ENCODE measurements at regions not wholly inside any gene's neighbourhood (a gene's known extent, or its start where the extent isn't known, plus 50 kb on each side); places are given as distances from the start of the nearest gene placed in this dataset.

GRCh38 chr14:26929361-26929760, 331.5 kb upstream of the NOVA1 start:
- Histone ChIP-seq H3K36me3 (ENCODE audit: control insufficient read depth in 2 of 2, insufficient read depth in 1 of 2, low read length in 2 of 2) (no peaks in the 10 kb centered on the region), H3K9me3 (ENCODE audit: control insufficient read depth, insufficient read depth, low read depth, low read length) (no peaks in the 10 kb centered on the region), H3K4me3 (ENCODE audit: low read depth, low read length) (no peak overlapping the region), H3K27ac (ENCODE audit: extremely low read depth, low read depth, low read length) (no peak overlapping the region), H3K4me1 (ENCODE audit: control insufficient read depth, insufficient read depth, low read length) (no peaks in the 10 kb centered on the region)
- ChIA-PET CTCF (no interaction called here), POLR2A (no interaction called here)
- TF ChIP-seq ZBTB10 (tag by site-specific recombination; IDR thresholded peaks at IDR 0.05) (no peak), ZSCAN5A (tag by site-specific recombination; IDR thresholded peaks at IDR 0.05) (no peak)
- TF ChIP-seq, protein P1, sequence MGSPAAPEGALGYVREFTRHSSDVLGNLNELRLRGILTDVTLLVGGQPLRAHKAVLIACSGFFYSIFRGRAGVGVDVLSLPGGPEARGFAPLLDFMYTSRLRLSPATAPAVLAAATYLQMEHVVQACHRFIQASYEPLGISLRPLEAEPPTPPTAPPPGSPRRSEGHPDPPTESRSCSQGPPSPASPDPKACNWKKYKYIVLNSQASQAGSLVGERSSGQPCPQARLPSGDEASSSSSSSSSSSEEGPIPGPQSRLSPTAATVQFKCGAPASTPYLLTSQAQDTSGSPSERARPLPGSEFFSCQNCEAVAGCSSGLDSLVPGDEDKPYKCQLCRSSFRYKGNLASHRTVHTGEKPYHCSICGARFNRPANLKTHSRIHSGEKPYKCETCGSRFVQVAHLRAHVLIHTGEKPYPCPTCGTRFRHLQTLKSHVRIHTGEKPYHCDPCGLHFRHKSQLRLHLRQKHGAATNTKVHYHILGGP (tag by site-specific recombination; IDR thresholded peaks at IDR 0.05): no peak

GRCh38 chr14:26930576-26930975, 332.7 kb upstream of the NOVA1 start:
- Histone ChIP-seq H3K27ac (ENCODE audit: extremely low read depth, low read depth, low read length) (no peak overlapping the region), H3K4me3 (ENCODE audit: low read depth, low read length) (no peak overlapping the region), H3K36me3 (ENCODE audit: control insufficient read depth in 2 of 2, insufficient read depth in 1 of 2, low read length in 2 of 2) (no peaks in the 10 kb centered on the region), H3K9me3 (ENCODE audit: control insufficient read depth, insufficient read depth, low read depth, low read length) (no peaks in the 10 kb centered on the region), H3K4me1 (ENCODE audit: control insufficient read depth, insufficient read depth, low read length) (no peaks in the 10 kb centered on the region)
- POLR2A ChIA-PET: no interaction called here
- TF ChIP-seq SALL2 (tag by site-specific recombination; IDR thresholded peaks at IDR 0.05; ENCODE audit: borderline replicate concordance) (no peak), ZNF239 (tag by site-specific recombination; IDR thresholded peaks at IDR 0.05) (no peak), ZNF76 (tag by site-specific recombination; IDR thresholded peaks at IDR 0.05; ENCODE audit: borderline replicate concordance, low read depth) (no peak), ZNF792 (tag by site-specific recombination; IDR thresholded peaks at IDR 0.05) (no peak), ZNF658 (tag by site-specific recombination; IDR thresholded peaks at IDR 0.05) (no peak), ZNF423 (tag by site-specific recombination; IDR thresholded peaks at IDR 0.05) (no peak), ZNF777 (tag by site-specific recombination; IDR thresholded peaks at IDR 0.05; ENCODE audit: borderline replicate concordance) (no peak), ZNF335 (tag by site-specific recombination; conservative IDR thresholded peaks at IDR 0.05) (no peak), ZNF664 (tag by site-specific recombination; IDR thresholded peaks at IDR 0.05) (no peak)
- TF ChIP-seq, protein P2, sequence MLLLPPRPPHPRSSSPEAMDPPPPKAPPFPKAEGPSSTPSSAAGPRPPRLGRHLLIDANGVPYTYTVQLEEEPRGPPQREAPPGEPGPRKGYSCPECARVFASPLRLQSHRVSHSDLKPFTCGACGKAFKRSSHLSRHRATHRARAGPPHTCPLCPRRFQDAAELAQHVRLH (tag by site-specific recombination; IDR thresholded peaks at IDR 0.05): no peak
- CTCF ChIA-PET: no interaction called here

GRCh38 chr14:26932606-26933005, 334.8 kb upstream of the NOVA1 start:
- no peaks in the 10 kb centered on the region for H3K9me3 ChIP-seq (ENCODE audit: control insufficient read depth, insufficient read depth, low read depth, low read length)
- no peak for TF ChIP-seq ZBTB8A (tag by site-specific recombination; IDR thresholded peaks at IDR 0.05)
- TF ChIP-seq, protein P3, sequence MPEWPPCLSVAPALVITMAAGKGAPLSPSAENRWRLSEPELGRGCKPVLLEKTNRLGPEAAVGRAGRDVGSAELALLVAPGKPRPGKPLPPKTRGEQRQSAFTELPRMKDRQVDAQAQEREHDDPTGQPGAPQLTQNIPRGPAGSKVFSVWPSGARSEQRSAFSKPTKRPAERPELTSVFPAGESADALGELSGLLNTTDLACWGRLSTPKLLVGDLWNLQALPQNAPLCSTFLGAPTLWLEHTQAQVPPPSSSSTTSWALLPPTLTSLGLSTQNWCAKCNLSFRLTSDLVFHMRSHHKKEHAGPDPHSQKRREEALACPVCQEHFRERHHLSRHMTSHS (tag by site-specific recombination; IDR thresholded peaks at IDR 0.05): no peak
- TF ChIP-seq ZNF394 (tag by site-specific recombination; IDR thresholded peaks at IDR 0.05; ENCODE audit: borderline replicate concordance): no peak
- no peak for TF ChIP-seq FEZF1 (tag by site-specific recombination; IDR thresholded peaks at IDR 0.05)
- TF ChIP-seq HOXA7 (CRISPR knock-in tag; IDR thresholded peaks at IDR 0.05; ENCODE audit: borderline replicate concordance): no peak
- no peak for TF ChIP-seq ZFP69B (tag by site-specific recombination; IDR thresholded peaks at IDR 0.05)
- TF ChIP-seq ZNF214 (tag by site-specific recombination; IDR thresholded peaks at IDR 0.05; ENCODE audit: borderline replicate concordance): no peak
- TF ChIP-seq ZNF174 (tag by site-specific recombination; IDR thresholded peaks at IDR 0.05): no peak
- TF ChIP-seq ZNF660 (tag by site-specific recombination; IDR thresholded peaks at IDR 0.05): no peak
- TF ChIP-seq ZNF549 (tag by site-specific recombination; IDR thresholded peaks at IDR 0.05): no peak
- no peak for TF ChIP-seq RBAK (tag by site-specific recombination; IDR thresholded peaks at IDR 0.05)
- no peak for TF ChIP-seq ZNF19 (tag by site-specific recombination; IDR thresholded peaks at IDR 0.05; ENCODE audit: low read depth)
- no peak for TF ChIP-seq ZNF639 (tag by site-specific recombination; IDR thresholded peaks at IDR 0.05)

More at GRCh38 chr14:26932606-26933005, 334.8 kb upstream of the NOVA1 start:
- ChIA-PET POLR2A (no interaction called here), CTCF (interaction anchor here (0.6 kb wide), 1 partner anchor 92 kb away, joined by 3 read pairs; no protein-coding TSS in a partner anchor)
- Histone ChIP-seq H3K36me3 (ENCODE audit: control insufficient read depth in 2 of 2, insufficient read depth in 1 of 2, low read length in 2 of 2) (no peaks in the 10 kb centered on the region), H3K4me3 (ENCODE audit: low read depth, low read length) (no peak overlapping the region), H3K27ac (ENCODE audit: extremely low read depth, low read depth, low read length) (no peak overlapping the region), H3K4me1 (ENCODE audit: control insufficient read depth, insufficient read depth, low read length) (no peaks in the 10 kb centered on the region)

All from HEK293 (cell line).